GM20000 (cell line): ENCODE measurements at regions not wholly inside any gene's neighbourhood (a gene's known extent, or its start where the extent isn't known, plus 50 kb on each side); places are given as distances from the start of the nearest gene placed in this dataset.
"Not testable (repeated sequence)": the region's sequence is repeated elsewhere in the genome, so short reads cannot be mapped to it uniquely, and the experiment has no call there.

Source experiments
- DNase-seq: peaks from one replicate; pipeline ENCODE4 v3.0.0; 2012; ENCODE audit warnings: low spot score
- TF ChIP-seq, protein P1 (sequence below): IDR thresholded peaks from 2 replicates; pipeline ENCODE4 v1.5.1; 2012; ENCODE audit warnings: mild to moderate bottlenecking, control low read depth; ENCODE audit errors: extremely low read depth, missing control alignments

DNA sequence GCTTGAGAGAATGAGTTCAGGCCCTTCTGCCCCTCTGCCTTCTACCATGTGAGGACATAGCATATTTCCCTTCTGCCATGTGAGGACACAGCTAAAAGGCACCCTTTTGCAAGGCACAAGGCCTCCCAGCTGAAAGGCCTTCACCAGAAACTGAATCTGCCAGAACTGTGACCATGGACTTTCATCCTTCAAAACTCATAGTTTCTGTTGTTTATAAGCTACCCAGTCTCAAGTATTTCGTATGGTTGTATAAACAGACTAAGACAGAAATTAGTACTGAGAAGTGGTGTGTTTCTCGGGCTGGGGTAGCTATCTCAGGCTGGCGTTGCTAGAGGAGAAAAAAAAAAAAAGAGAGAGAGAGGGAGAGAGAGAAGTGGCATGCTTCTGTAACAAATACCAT, 368.6 kb downstream of the DMRTA1 start:
- TF ChIP-seq, protein P1, sequence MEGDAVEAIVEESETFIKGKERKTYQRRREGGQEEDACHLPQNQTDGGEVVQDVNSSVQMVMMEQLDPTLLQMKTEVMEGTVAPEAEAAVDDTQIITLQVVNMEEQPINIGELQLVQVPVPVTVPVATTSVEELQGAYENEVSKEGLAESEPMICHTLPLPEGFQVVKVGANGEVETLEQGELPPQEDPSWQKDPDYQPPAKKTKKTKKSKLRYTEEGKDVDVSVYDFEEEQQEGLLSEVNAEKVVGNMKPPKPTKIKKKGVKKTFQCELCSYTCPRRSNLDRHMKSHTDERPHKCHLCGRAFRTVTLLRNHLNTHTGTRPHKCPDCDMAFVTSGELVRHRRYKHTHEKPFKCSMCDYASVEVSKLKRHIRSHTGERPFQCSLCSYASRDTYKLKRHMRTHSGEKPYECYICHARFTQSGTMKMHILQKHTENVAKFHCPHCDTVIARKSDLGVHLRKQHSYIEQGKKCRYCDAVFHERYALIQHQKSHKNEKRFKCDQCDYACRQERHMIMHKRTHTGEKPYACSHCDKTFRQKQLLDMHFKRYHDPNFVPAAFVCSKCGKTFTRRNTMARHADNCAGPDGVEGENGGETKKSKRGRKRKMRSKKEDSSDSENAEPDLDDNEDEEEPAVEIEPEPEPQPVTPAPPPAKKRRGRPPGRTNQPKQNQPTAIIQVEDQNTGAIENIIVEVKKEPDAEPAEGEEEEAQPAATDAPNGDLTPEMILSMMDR, result no peak
- DNase-seq, result no peak

DNA sequence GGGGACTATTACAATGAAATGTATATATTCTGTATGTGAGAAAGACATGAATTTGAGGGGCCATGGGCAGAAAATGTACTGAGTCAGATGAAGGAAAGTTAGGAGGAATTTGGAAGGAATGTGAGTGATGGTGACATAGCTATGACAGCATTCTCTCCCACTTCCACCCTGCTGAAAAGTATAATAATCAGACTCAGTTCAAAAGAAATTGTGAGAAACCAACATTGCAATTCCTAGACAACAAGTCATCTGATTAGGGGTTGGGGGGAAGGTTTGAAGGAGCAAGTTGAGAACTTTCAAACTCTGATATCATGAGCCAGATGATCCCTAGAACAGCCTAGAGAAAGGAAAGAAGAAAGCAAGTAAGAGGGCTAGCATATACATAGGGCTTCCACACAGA, 370.6 kb downstream of the DMRTA1 start:
- TF ChIP-seq, protein P1, result no peak
- no peak for DNase-seq

DNA sequence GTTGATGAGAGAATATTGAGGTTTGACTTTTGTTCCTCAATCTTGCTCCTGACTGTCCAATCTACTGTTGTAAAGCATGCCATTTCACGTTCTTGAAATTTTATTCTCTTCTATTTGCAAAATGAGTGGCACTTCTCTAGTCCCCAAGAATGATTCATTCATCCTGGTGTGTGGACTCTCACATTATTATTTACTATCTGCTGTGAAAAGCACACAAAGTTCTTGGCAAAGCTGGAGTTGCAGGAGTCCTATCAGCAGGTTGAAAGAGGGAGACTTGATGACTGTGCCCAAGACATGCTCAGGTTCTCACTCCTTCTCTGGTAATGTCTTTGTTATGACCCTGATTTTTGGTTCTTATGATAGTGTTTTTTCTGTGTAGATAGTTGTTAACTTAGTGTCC, 382.6 kb downstream of the DMRTA1 start:
- DNase-seq, result no peak

DNA sequence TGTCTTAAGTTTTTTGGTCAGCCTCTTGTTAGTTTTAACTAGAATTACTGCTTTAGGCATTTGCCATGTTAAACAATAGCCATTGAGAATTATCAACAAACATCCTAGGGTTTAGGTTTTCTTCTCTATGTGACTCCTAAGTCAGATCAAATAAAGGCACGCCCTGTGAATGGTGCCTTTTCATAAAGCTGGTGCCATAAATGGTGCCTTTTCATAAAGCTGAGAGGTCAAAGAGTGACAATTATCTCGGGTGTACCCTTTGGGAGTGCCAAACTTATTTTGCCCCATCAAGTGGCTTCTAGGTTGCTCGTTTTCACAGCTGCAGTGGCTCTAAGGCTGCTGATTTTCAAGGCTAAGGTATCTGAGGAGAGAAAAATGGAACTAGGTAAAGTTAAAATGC, 391.6 kb downstream of the DMRTA1 start:
- TF ChIP-seq, protein P1, result no peak
- DNase-seq, result no peak

More for the DNA sequence above, 382.6 kb downstream of the DMRTA1 start:
- TF ChIP-seq, protein P1, result no peak

DNA sequence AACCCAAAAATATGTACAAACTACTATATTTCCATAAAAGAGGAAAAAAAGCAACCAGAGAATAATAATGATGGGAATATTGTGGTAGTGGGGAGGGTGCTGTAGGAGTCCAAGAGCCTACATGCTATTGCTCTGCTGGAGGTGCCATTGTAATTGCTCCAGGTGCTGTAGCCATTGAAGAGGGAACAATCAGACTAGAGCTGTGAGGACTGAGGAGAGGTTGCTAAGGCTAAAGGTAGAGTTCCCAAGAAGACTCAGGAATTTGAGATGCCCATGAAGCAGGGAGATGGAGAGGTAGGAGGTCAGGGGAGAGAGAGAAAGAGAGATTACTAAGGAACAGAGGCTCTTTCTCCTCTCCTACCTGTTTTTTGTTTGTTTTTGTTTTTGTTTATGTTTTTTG, 394.0 kb downstream of the DMRTA1 start:
- TF ChIP-seq, protein P1, result no peak
- no peak for DNase-seq

DNA sequence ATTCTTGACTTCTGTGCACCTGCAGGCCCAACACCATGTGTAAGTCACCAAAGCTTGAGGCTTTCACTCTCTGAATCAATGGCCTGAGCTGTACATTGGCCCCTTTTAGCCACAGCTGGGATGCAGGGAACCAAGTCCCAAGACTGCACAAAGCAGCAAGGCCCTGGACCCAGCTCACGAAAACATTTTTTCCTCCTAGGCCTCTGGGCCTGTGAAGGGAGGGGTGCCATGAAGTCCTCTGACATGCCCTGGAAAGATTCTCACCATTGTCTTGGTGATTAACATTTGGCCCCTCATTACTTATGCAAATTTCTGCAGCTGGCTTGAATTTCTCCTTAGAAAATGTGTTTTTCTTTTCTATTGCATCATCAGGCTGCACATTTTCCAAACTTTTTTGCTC, 398.6 kb downstream of the DMRTA1 start:
- DNase-seq, result not testable (repeated sequence)

DNA sequence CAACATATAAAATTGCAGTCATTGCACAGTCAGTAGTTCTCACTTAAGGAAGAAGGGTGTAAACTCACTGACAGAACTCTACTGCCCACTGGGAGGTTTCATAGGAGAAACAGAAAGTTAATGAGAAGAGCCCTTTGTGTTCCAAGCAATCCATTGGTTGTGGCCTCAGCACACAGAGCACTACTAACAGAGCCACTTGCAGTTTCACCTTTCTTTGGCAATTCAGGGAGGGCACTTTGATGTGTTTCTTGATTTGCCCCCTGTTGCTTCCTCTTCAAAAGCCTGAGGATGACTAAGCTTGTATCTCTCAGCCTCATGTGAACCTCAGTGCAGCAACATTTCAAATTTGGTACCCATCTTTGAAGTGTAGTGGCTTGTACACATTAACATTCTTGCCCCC, 409.4 kb downstream of the DMRTA1 start:
- no peak for DNase-seq

DNA sequence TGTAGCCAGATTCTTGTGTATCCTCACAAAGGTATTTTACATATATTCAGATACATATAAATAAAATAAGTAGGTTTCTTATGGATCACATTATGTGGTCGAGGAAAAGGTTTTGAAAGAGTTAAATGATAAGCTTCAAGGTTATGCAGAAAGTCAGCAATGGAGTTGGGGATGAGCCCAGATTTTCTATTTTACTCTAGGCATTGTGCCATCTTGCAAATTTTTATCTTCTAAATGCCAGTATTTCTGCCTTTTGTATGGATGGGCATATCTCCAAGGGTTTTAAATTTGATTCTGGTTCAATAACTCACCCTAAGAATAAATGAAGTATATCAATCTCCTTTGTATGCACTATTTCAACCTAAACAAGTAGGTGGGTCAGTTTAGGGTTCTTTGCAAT, 410.7 kb downstream of the DMRTA1 start:
- TF ChIP-seq, protein P1, result no peak
- no peak for DNase-seq

More for the DNA sequence above, 409.4 kb downstream of the DMRTA1 start:
- TF ChIP-seq, protein P1, result no peak
